ENCODE measurements at regions not wholly inside any gene's neighbourhood (a gene's known extent, or its start where the extent isn't known, plus 50 kb on each side); places are given as distances from the start of the nearest gene placed in this dataset.

DNA sequence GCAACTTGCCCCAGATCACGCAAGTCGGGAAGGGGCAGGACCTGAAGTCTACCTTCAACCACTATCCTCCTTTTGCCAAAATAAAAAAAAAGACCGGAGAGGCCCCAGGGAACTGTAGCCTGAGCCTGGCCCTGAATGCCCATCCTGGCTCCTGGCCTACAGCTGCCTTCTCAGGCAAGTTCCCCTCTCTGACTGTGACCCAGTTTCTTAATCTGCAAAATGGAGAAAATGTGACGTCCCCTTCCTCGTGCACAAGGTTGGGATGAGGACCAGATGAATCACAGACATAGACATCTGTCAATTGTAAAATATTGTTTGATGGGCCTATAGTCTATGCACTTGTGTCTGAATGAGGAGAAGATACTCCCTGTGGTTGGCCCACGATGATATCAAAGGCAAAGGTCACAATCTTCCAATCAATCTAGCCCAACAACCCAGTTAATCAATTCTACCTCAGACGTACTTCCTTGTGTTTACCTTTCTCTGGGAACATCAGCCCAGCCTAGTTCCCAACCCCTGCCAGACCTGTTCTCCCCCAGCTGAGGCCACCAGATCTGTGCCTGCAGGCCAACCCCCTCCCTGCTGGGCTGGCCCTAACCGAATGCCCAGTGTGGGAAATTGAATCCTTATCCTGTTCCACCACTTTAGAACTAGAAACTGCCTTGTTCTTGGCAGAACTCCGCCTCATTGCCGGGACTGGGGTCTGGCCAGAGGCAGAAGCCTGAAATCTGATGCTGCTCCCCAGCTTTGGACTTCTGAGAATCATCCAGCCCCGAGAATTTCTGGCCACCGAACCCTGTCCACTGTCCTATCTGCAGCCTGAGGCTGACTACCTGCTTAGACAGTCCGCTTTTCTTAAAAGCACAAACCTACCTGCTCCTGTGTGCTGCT, 101.8 kb upstream of the LIPC start:
- peak; percentile 69 for DNase-seq

GRCh38 chr15:58330741-58331559, 100.8 kb upstream of the LIPC start:
- DNase-seq: peak; percentile 47

DNA sequence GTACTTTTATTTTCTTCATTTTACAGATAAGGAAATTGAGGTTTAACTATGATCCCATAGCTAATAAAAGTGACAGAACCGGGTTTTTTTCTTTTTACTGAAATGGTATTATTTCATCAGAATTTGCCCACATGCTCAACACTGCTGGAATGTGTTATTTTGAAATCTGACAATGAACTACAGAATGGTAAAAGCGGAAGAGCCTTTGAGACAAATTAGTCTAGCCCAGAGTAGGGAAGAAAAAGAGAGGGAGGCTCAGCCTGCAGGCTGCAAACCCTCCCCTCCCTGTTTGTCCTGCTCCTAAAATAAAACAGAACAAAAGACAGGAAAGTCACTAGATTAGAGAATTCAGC, 100.3 kb upstream of the LIPC start:
- DNase-seq: no peak

DNA sequence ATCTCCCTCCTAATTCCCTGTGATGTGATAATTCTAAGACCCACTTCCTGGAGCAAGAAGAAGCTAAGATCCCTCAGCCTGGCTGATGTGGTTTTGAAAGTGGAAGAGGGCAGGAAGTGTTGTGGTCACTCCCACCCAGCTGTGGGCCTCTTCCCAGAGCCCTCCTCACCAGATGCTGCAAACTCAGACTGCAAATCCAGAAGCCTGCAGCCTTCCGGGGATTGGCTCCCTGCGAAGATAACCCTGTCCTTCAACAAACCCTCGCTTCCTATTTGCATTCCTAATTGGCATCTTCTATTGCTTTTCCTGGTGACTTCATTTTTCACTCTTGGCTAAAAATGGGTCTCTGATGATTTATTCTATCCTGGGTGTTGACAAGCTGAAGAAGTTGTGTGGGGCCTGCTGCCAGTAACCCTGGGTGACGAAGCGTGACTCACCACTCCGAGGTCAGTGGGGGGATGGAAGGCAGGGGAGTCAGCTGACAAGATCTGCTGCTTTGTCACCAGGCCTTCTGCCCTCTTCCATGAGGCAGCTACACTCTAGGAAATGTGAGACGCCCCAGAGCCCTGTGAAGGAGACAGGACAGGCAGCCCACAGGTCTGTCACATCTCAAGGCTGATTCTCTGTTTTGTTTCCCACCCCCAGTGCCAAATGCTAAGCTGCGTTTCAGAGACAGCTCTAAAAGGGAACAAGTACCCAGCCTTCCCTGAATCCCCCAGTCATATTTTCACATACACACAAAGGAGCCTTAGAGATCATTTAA, 99.7 kb upstream of the LIPC start:
- DNase-seq: peak; percentile 97

DNA sequence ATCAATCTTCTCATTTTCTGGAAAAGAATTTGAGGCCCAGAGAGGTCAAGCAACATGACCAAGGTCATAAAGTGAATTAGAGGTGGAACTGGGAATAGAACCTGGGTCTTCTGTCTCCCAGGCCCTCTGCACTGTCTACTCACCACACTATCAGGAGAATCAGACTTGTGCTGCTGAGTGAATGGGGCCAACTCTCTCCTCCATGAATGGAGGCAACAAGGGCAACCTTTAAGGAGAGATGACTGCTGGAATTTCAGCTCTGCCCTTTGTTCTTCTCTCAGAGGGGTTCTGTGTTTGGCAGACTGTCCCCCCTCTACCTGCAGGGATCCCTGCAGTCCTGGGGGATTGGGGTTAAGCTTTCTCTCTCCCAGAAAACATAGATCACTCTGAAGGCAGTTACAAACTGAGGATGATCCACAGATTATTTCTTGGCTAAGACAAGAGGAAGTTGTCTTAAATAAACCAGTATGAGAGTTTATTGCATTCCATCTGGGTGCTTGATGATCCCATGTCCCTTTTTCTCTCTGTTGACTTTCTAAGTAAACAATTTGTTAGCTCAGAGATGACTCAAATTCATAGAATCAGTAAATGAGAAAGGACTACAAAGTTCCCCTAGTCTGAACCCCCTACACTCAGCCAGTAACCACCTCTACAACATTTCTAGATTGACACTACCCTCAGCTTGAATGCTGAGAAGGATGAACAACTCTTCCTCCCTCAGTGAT, 99.0 kb upstream of the LIPC start:
- DNase-seq: peak; percentile 11

GRCh38 chr15:58334803-58335202, 97.0 kb upstream of the LIPC start:
- no peak for DNase-seq

DNA sequence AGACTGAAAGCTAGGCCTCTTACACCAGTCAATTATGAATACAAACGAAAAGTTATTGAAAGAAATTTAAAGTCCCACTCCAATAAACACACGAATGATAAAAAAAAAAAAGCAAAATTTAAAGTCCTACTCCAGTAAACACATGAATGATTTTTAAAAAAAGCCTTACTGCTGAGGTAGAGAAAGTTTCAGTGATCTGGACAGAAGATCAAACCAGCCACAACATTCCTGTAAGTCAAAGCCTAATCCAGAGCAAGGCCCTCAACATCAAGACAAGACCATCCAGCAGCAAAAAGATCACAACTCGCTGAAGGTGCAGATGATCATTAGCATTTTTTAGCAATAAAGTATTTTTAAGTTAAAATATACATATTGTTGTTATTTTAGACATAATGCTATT, 95.6 kb upstream of the LIPC start:
- no peak for DNase-seq

DNA sequence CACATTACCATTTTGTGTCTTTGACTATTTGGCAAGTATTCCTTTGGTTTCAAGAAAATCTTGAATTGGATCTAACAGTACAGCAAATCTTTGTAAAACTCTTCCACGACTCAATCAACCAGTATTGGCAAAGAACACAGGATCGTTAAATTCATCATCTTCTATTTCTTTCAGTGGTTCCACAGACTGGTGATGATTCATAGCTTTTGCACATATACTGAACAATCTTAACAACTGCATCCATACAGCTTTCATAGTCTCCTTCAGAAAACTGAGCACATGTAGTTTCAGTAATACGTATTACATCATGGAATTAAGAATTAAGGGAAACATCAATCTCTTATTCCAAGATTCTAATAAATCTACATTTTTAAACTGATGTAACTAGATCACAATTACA, 91.6 kb upstream of the LIPC start:
- no peak for DNase-seq

DNA sequence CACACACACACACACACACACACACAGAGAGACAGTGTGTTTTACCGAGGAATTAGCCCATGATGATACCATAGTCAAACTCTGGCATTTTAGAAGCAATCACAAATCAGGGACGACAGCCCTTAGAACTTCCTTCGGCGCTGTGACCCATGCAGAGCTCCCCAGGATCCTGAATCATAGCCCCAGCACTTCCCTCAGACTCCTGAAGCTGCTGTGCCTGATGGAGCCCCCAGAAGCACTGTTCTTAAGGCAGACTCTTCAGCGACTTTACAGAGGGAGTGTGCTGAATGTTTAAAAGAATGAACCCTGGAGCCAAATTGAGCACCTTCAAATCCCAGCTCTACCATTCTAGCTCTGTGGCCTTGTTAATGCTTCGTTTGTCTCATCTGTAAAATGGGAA, 89.3 kb upstream of the LIPC start:
- no peak for DNase-seq

- no peak for DNase-seq
Measured at GRCh38 chr15:58344213-58345070, 87.3 kb upstream of the LIPC start.

DNA sequence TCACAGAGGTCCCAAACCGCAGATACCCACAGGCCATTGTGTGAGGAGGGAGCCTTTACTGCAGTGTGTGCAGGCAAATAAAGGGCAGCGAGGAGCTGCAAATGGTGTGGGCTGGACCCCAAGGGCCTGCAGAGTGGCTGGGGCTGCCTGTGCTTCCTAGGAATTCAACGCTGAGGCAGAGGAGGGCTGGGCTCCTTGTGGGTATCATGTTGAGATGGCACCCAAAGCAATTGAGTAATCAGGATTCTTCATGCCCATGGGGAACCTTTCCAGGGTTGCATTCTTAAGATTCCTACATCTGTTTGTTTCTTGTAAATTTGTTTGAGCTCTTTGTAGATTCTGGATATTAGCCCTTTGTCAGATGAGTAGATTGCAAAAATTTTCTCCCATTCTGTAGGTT, 85.4 kb upstream of the LIPC start:
- DNase-seq: no peak

DNA sequence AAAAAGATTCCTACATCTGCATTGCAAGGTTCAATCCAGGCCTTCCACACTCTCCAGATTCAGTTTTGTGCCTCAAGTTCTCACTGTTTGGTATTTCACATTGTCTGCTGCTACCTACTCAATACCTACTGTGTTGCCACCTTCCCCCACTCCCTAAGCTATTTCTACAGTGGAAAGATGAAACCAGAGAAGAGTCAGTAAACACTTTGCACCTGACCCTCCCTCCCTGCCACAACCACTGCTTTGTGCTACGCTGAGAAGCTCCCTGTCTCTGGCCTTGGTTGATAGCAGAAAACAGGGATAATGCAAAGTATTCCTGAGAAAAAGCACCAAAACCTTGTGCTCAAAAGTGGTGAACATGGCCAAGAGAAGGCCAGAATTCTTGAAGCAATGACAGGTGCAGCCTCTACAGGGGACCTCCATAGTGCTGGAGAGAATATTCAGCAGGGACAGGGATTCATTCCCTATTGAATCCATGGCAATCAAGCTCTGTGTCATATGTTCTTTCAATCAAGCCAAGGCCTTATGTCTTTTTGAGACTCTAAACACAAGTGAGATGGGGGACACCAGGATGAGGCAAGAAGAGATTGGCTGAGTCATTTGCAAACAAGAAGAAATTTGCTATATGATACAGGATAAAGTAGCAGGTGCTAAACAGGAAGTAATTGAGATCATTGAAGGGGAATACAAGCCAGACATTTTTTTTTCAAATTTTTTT, 83.5 kb upstream of the LIPC start:
- DNase-seq: no peak

DNA sequence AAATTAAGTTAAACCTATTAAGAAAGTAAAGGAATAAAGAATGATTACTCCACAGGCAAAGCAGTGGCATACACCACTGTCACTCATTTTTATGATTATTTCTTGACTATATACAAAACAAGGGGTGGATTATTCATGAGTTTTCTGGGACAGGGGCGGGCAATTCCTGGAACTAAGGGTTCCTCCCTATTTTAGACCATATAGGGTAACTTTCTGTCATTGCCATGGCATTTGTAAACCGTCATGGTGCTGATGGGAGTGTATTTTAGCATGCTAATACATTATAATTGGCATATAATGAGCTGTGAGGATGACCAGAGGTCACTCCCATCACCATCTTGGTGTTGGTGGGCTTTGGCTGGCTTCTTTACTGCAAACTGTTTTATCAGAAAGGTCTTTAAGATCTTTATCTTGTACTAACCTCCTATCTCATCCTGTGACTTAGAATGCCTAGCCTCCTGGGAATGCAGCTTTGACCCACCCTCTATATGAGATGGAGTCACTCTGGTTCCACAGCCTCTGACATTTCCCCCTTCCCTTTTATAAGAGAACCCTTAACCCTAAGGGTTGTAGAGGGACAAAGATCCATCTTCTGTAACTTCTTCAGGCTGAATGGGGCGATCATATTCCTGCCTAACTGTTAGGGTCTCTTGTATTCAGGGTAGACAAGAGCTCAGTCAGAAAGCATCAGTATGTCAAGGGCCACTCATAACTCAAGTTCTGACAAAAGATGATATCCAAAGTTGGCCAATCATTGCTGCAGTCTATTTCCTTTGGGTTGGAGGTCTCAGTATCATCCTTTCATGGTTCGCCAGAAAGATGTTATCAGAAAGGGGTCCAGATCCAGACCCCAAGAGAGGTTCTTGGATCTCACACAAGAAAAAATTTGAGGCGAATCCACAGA, 79.5 kb upstream of the LIPC start:
- no peak for DNase-seq

GRCh38 chr15:58355382-58355971, 76.3 kb upstream of the LIPC start:
- no peak for DNase-seq

- DNase-seq: no peak
Measured at GRCh38 chr15:58355973-58356372, 75.8 kb upstream of the LIPC start.

- no peak for DNase-seq
Measured at GRCh38 chr15:58357529-58358476, 74.0 kb upstream of the LIPC start.

- no peak for DNase-seq
Measured at GRCh38 chr15:58360421-58361090, 71.2 kb upstream of the LIPC start.

All from tongue (tissue), 1 donor.